ENCODE measurements at regions not wholly inside any gene's neighbourhood (a gene's known extent, or its start where the extent isn't known, plus 50 kb on each side); places are given as distances from the start of the nearest gene placed in this dataset.

DNA sequence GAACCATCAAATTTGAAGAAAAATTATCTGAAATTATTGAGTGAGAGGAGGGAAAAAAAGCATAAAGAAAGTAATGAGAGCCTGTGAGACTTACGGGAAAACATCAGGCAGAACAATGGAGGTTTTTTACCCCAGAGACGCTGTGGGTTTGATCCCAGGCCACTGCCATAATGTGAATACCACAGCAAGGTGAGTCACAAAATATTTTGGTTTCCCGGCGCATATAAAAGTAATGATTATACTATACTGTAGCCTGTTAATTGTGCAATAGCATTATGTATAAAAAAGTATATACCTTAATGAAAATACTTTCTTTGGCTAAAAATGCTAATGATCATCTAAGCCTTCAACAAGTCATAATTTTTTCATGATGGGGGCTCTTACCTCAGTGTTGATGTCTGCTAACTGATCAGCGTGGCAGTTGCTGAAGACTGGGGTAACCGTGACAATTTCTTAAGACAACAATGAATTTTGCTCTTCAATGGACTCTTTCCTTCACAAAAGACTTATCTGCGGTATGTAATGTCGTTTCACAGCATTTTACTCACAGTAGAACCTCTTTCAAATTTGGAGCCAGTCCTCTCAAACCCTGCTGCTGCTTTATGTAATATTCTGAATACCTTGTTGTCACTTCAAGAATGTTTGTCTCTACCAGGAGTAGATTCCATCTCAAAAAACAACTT lies 97.0 kb upstream of the FAM20C start:
- Histone ChIP-seq H3K9ac (no peak overlapping the region), H3K4me3 (IDR thresholded peaks at IDR 0.05; ENCODE audit: insufficient read depth, low read depth, low read length) (no peak overlapping the region), H2AFZ (ENCODE audit: low read depth) (no peak overlapping the region), H3K36me3 (ENCODE audit: insufficient read depth) (no peaks in the 10 kb centered on the region), H3K79me2 (ENCODE audit: insufficient read depth, low read depth) (no peaks in the 10 kb centered on the region), H3K4me2 (no peak overlapping the region), H3K27ac (no peak overlapping the region), H3K4me1 (ENCODE audit: low read depth, poor library complexity, severe bottlenecking) (no peaks in the 10 kb centered on the region), H4K20me1 (ENCODE audit: insufficient read depth) (no peaks in the 10 kb centered on the region), H3K27me3 (ENCODE audit: insufficient read depth, low read depth) (peaks cover 23% of the 10 kb centered on the region; the same call in 1 of the 2 replicates)
- TF ChIP-seq, protein P1, sequence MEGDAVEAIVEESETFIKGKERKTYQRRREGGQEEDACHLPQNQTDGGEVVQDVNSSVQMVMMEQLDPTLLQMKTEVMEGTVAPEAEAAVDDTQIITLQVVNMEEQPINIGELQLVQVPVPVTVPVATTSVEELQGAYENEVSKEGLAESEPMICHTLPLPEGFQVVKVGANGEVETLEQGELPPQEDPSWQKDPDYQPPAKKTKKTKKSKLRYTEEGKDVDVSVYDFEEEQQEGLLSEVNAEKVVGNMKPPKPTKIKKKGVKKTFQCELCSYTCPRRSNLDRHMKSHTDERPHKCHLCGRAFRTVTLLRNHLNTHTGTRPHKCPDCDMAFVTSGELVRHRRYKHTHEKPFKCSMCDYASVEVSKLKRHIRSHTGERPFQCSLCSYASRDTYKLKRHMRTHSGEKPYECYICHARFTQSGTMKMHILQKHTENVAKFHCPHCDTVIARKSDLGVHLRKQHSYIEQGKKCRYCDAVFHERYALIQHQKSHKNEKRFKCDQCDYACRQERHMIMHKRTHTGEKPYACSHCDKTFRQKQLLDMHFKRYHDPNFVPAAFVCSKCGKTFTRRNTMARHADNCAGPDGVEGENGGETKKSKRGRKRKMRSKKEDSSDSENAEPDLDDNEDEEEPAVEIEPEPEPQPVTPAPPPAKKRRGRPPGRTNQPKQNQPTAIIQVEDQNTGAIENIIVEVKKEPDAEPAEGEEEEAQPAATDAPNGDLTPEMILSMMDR (conservative IDR thresholded peaks at IDR 0.05; ENCODE audit: low read depth, low read length): no peak

DNA sequence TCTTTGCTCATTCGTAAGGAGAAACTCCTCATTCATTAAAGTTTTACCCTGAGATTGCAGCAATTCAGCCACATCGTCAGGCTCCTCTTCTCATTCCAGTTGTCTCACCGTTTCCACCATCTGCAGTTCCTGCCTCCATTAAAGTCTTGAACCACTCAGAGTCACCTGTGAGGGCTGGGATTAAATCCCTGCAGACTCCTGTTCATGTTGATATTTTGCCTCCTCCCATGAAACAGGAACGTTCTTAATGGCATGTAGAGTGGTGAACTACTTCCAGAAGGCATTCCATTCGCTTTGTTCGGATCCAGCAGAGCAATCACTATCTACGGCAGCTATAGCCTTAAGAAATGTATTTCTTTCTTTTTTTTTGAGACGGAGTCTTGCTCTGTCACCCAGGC lies 96.5 kb upstream of the FAM20C start:
- Histone ChIP-seq H3K79me2 (ENCODE audit: insufficient read depth, low read depth) (no peaks in the 10 kb centered on the region), H3K36me3 (ENCODE audit: insufficient read depth) (no peaks in the 10 kb centered on the region), H3K27ac (no peak overlapping the region), H3K4me2 (no peak overlapping the region), H3K9ac (no peak overlapping the region), H3K27me3 (ENCODE audit: insufficient read depth, low read depth) (peaks cover 28% of the 10 kb centered on the region; the same call in 1 of the 2 replicates), H4K20me1 (ENCODE audit: insufficient read depth) (no peaks in the 10 kb centered on the region), H2AFZ (ENCODE audit: low read depth) (no peak overlapping the region), H3K4me3 (IDR thresholded peaks at IDR 0.05; ENCODE audit: insufficient read depth, low read depth, low read length) (no peak overlapping the region), H3K4me1 (ENCODE audit: low read depth, poor library complexity, severe bottlenecking) (no peaks in the 10 kb centered on the region)
- TF ChIP-seq, protein P1 (conservative IDR thresholded peaks at IDR 0.05; ENCODE audit: low read depth, low read length): no peak

DNA sequence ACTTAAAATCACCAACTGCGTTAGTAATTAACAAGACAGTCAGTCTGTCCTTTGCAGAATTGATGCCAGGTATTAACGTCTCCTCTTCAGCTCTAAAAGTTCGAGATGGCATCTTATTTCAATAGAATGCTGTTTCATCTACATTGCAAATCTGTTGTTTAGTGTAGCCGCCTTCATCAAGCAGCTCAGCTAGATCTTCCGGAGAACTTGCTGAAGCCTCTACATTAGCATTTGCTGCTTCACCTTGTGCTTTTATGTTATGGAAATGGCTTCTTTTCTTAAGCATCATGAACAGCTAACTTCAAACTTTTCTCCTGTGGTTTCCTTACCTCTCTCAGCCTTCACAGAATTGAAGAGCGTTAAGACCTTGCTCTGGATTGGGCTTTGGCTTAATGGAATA lies 95.5 kb upstream of the FAM20C start:
- Histone ChIP-seq H3K79me2 (ENCODE audit: insufficient read depth, low read depth) (no peaks in the 10 kb centered on the region), H3K9ac (no peak overlapping the region), H3K36me3 (ENCODE audit: insufficient read depth) (no peaks in the 10 kb centered on the region), H3K4me2 (no peak overlapping the region), H3K4me1 (ENCODE audit: low read depth, poor library complexity, severe bottlenecking) (no peaks in the 10 kb centered on the region), H4K20me1 (ENCODE audit: insufficient read depth) (no peaks in the 10 kb centered on the region), H3K27ac (no peak overlapping the region), H3K4me3 (IDR thresholded peaks at IDR 0.05; ENCODE audit: insufficient read depth, low read depth, low read length) (no peak overlapping the region), H2AFZ (ENCODE audit: low read depth) (no peak overlapping the region), H3K27me3 (ENCODE audit: insufficient read depth, low read depth) (peaks cover 27% of the 10 kb centered on the region; the same call in 1 of the 2 replicates)
- TF ChIP-seq, protein P1 (conservative IDR thresholded peaks at IDR 0.05; ENCODE audit: low read depth, low read length): no peak

DNA sequence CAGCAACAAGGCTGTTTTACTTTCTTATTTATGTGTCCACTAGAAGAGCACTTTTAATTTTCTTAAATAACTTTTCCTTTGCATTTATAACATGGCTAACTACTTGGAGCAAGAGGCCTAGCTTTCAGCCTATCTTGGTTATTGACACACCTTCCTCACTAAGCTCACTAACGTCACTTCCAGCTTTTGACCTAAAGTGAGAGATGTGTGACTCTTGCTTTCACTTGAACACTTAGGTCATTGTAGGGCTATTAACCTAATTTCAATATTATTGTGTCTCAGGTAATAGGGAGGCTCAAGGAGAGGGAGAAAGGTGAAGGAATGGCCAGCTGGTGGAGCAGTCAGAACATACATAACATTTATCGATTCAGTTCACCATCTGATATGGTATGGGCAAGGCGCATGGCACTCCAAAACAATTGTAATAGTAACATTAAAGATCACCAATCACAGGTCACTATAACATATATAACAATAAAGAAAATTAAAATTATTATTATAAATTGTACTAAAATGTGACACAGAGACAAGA lies 95.0 kb upstream of the FAM20C start:
- no peak overlapping the region for H3K9ac ChIP-seq
- TF ChIP-seq, protein P1 (conservative IDR thresholded peaks at IDR 0.05; ENCODE audit: low read depth, low read length): no peak
- no peaks in the 10 kb centered on the region for H3K4me1 ChIP-seq (ENCODE audit: low read depth, poor library complexity, severe bottlenecking)
- peaks cover 27% of the 10 kb centered on the region; the same call in 1 of the 2 replicates for H3K27me3 ChIP-seq (ENCODE audit: insufficient read depth, low read depth)
- no peak overlapping the region for H3K4me2 ChIP-seq
- no peak overlapping the region for H3K27ac ChIP-seq
- H3K36me3 ChIP-seq (ENCODE audit: insufficient read depth): no peaks in the 10 kb centered on the region
- no peak overlapping the region for H3K4me3 ChIP-seq (IDR thresholded peaks at IDR 0.05; ENCODE audit: insufficient read depth, low read depth, low read length)
- no peaks in the 10 kb centered on the region for H3K79me2 ChIP-seq (ENCODE audit: insufficient read depth, low read depth)
- H4K20me1 ChIP-seq (ENCODE audit: insufficient read depth): no peaks in the 10 kb centered on the region
- H2AFZ ChIP-seq (ENCODE audit: low read depth): no peak overlapping the region

All from KMS-11 (cell line).